Activated T-helper 17 cell treated with anti-CD3 and anti-CD28 coated beads, Interleukin-2, amount 50 U/mL, for 72 hours (primary cell): ENCODE measurements at regions not wholly inside any gene's neighbourhood (a gene's known extent, or its start where the extent isn't known, plus 50 kb on each side); places are given as distances from the start of the nearest gene placed in this dataset.
"Not testable (repeated sequence)": the region's sequence is repeated elsewhere in the genome, so short reads cannot be mapped to it uniquely, and the experiment has no call there.

Experiments used
- ATAC-seq: fragments of 150-1000 bp; cut with Tn5 transposase; replicated peaks from 2 replicates; pipeline ENCODE4 v1.10.0; 2021; ENCODE audit warnings: mild to moderate bottlenecking, moderate library complexity
- H3K27ac Mint-ChIP-seq: one replicate; pipeline ENCODE4 v1.8.0; 2022; ENCODE audit warnings: mixed read lengths
- H3K27me3 Mint-ChIP-seq: one replicate; pipeline ENCODE4 v1.8.0; 2022; ENCODE audit warnings: mixed read lengths
- H3K36me3 Mint-ChIP-seq: one replicate; pipeline ENCODE4 v1.8.0; 2022; ENCODE audit warnings: low read depth, mild to moderate bottlenecking, mixed read lengths
- H3K4me1 Mint-ChIP-seq: one replicate; pipeline ENCODE4 v1.8.0; 2022; ENCODE audit warnings: mixed read lengths
- H3K4me3 Mint-ChIP-seq: one replicate; pipeline ENCODE4 v1.8.0; 2022; ENCODE audit warnings: mild to moderate bottlenecking, mixed read lengths
- H3K9me3 Mint-ChIP-seq: one replicate; pipeline ENCODE4 v1.8.0; 2022; ENCODE audit warnings: mixed read lengths

DNA sequence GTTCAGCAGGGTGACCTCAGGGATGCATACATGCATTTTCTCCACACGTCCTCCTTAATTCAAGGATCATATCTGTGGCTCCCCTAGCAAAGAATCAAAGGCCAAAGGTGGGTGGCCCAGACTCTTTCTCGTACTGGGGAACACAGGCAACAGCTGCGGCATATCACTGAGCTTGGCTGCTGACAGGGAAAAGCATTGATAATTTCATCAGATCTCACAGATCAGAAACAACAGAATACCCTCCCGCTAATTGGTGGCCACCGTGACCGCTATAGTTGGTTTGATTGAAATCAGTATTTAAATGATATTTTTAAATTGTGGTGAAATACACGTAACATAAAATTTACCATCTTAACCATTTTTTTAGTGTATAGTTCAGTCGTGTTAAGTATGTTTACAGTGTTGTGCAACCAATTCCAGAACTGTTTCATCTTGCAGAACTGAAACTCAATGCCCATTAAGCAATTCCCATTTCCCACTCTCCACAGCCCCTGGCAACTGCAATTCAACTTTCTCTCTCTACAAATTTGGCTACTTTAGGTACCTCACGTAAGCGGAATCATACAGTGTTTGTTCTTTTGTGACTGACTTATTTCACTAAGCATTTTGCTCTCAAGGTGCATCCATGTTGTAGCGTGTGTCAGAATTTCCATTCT lies 74.7 kb upstream of the TMEM170B start:
- Mint-ChIP-seq H3K9me3 (no peaks in the 10 kb centered on the region), H3K27me3 (no peaks in the 10 kb centered on the region), H3K4me1 (peaks cover 21% of the 10 kb centered on the region), H3K27ac (no peak overlapping the region), H3K4me3 (no peak overlapping the region), H3K36me3 (no peaks in the 10 kb centered on the region)
- ATAC-seq = no peak

- ATAC-seq = peak; percentile 71
- H3K4me1 Mint-ChIP-seq = peaks cover 21% of the 10 kb centered on the region
- H3K36me3 Mint-ChIP-seq = no peaks in the 10 kb centered on the region
- peak overlapping the region; percentile 93 for H3K27ac Mint-ChIP-seq
- peak overlapping the region; percentile 75 for H3K4me3 Mint-ChIP-seq
- no peaks in the 10 kb centered on the region for H3K9me3 Mint-ChIP-seq
- H3K27me3 Mint-ChIP-seq = no peaks in the 10 kb centered on the region
Measured at GRCh38 chr6:11460837-11461661, 76.5 kb upstream of the TMEM170B start.

GRCh38 chr6:11460001-11460668 lies 77.4 kb upstream of the TMEM170B start:
- ATAC-seq = peak; percentile 82
- peaks cover 21% of the 10 kb centered on the region for H3K4me1 Mint-ChIP-seq
- H3K27me3 Mint-ChIP-seq = no peaks in the 10 kb centered on the region
- H3K4me3 Mint-ChIP-seq = peak overlapping the region; percentile 75
- no peaks in the 10 kb centered on the region for H3K9me3 Mint-ChIP-seq
- no peaks in the 10 kb centered on the region for H3K36me3 Mint-ChIP-seq
- H3K27ac Mint-ChIP-seq = peak overlapping the region; percentile 93

GRCh38 chr6:11459079-11459610 lies 78.4 kb upstream of the TMEM170B start:
- Mint-ChIP-seq H3K27me3 (no peaks in the 10 kb centered on the region), H3K4me3 (peak overlapping the region; percentile 75), H3K9me3 (no peaks in the 10 kb centered on the region), H3K36me3 (no peaks in the 10 kb centered on the region), H3K4me1 (peaks cover 21% of the 10 kb centered on the region), H3K27ac (peak overlapping the region; percentile 93)
- peak; percentile 66 for ATAC-seq

- Mint-ChIP-seq H3K27me3 (no peaks in the 10 kb centered on the region), H3K9me3 (no peaks in the 10 kb centered on the region), H3K4me1 (peaks cover 21% of the 10 kb centered on the region), H3K27ac (no peak overlapping the region), H3K4me3 (no peak overlapping the region), H3K36me3 (no peaks in the 10 kb centered on the region)
- no peak for ATAC-seq
Measured at GRCh38 chr6:11458509-11458908, 79.0 kb upstream of the TMEM170B start.

GRCh38 chr6:11457422-11457821 lies 80.1 kb upstream of the TMEM170B start:
- ATAC-seq = not testable (repeated sequence)

DNA sequence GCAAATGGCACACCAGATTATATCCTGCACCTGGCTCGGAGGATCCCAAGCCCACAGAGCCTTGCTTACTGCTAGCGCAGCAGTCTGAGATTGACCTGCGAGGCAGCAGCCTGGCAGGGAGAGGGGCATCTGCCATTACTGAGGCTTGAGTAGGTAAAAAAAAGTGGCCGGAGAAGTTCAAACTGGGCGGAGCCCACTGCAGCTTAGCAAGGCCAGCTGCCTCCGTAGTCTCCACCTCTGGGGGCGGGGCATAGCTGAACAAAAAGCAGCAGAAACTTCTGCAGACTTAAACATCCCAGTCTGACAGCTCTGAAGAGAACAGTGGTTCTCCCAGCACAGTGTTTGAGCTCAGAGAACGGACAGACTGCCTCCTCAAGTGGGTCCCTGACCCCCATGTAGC lies 85.4 kb upstream of the TMEM170B start:
- H3K4me3 Mint-ChIP-seq, H3K36me3 Mint-ChIP-seq, H3K9me3 Mint-ChIP-seq, H3K4me1 Mint-ChIP-seq, H3K27ac Mint-ChIP-seq, ATAC-seq, H3K27me3 Mint-ChIP-seq: not testable (repeated sequence)

More at GRCh38 chr6:11457422-11457821, 80.1 kb upstream of the TMEM170B start:
- not testable (repeated sequence) for H3K9me3 Mint-ChIP-seq, H3K36me3 Mint-ChIP-seq, H3K4me3 Mint-ChIP-seq, H3K27ac Mint-ChIP-seq, H3K27me3 Mint-ChIP-seq
- H3K4me1 Mint-ChIP-seq = peaks cover 21% of the 10 kb centered on the region

DNA sequence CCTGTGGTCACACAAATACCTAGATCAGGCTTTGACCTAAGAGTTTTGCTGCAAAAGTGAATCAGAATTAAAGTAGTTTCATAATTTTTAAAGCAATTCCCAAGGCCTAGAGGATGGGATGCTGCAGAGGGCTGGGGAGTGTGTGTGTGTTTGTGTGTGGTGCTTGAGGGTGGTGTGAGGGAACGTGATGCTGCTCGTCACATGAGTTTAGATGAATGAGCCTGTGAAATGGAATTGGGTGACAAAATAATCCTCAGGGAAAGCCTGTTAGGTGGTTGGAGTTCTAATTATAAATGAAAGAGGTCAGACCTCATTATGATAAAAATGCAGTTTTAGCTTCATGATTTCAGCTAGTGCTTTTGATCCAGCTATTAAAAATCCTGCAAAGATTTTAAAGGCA lies 87.5 kb upstream of the TMEM170B start:
- Mint-ChIP-seq H3K4me1 (peaks cover 4% of the 10 kb centered on the region), H3K27ac (no peak overlapping the region), H3K9me3 (peaks cover 7% of the 10 kb centered on the region), H3K4me3 (no peak overlapping the region), H3K36me3 (no peaks in the 10 kb centered on the region), H3K27me3 (no peaks in the 10 kb centered on the region)
- ATAC-seq = no peak

- no peak overlapping the region for H3K4me3 Mint-ChIP-seq
- no peak overlapping the region for H3K27ac Mint-ChIP-seq
- peaks cover 7% of the 10 kb centered on the region for H3K9me3 Mint-ChIP-seq
- ATAC-seq = no peak
- no peaks in the 10 kb centered on the region for H3K27me3 Mint-ChIP-seq
- no peaks in the 10 kb centered on the region for H3K36me3 Mint-ChIP-seq
- H3K4me1 Mint-ChIP-seq = peaks cover 4% of the 10 kb centered on the region
Measured at GRCh38 chr6:11449408-11449807, 88.1 kb upstream of the TMEM170B start.

- no peak overlapping the region for H3K27ac Mint-ChIP-seq
- H3K4me3 Mint-ChIP-seq = no peak overlapping the region
Measured at GRCh38 chr6:11448038-11448437, 89.5 kb upstream of the TMEM170B start.

GRCh38 chr6:11447265-11447664 lies 90.3 kb upstream of the TMEM170B start:
- ATAC-seq = peak; percentile 71
- Mint-ChIP-seq H3K4me3 (no peak overlapping the region), H3K9me3 (peaks cover 3% of the 10 kb centered on the region), H3K36me3 (no peaks in the 10 kb centered on the region), H3K27me3 (no peaks in the 10 kb centered on the region), H3K27ac (peak overlapping the region; percentile 59), H3K4me1 (peaks cover 4% of the 10 kb centered on the region)

More at GRCh38 chr6:11448038-11448437, 89.5 kb upstream of the TMEM170B start:
- no peaks in the 10 kb centered on the region for H3K36me3 Mint-ChIP-seq
- H3K9me3 Mint-ChIP-seq = peaks cover 4% of the 10 kb centered on the region
- H3K4me1 Mint-ChIP-seq = peaks cover 4% of the 10 kb centered on the region
- no peaks in the 10 kb centered on the region for H3K27me3 Mint-ChIP-seq
- ATAC-seq = no peak

- H3K27me3 Mint-ChIP-seq = no peaks in the 10 kb centered on the region
- no peaks in the 10 kb centered on the region for H3K36me3 Mint-ChIP-seq
- no peak overlapping the region for H3K27ac Mint-ChIP-seq
- H3K4me1 Mint-ChIP-seq = peaks cover 4% of the 10 kb centered on the region
- no peak overlapping the region for H3K4me3 Mint-ChIP-seq
- H3K9me3 Mint-ChIP-seq = peaks cover 3% of the 10 kb centered on the region
- ATAC-seq = no peak
Measured at GRCh38 chr6:11445146-11445545, 92.4 kb upstream of the TMEM170B start.

DNA sequence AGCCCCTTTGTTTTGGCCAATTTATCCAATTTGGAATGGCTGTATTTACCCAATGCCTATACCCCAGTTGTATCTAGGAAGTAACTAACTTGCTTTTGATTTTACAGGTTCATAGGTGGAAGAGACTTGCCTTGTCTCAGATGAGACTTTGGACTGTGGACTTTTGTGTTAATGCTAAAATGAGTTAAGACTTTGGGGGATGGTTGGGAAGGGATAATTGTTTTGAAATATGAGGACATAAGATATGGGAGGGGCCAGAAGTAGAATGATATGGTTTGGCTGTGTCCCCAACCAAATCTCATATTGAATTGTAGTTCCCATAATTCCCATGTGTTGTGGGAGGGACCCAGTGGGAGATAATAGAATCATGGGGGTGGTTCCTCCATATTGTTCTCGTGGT lies 94.4 kb upstream of the TMEM170B start:
- H3K36me3 Mint-ChIP-seq, H3K4me3 Mint-ChIP-seq, H3K27me3 Mint-ChIP-seq, H3K9me3 Mint-ChIP-seq, ATAC-seq, H3K4me1 Mint-ChIP-seq, H3K27ac Mint-ChIP-seq: not testable (repeated sequence)

- Mint-ChIP-seq H3K27ac (no peak overlapping the region), H3K36me3 (no peaks in the 10 kb centered on the region), H3K9me3 (peaks cover 3% of the 10 kb centered on the region), H3K4me3 (no peak overlapping the region), H3K4me1 (peaks cover 3% of the 10 kb centered on the region), H3K27me3 (no peaks in the 10 kb centered on the region)
- no peak for ATAC-seq
Measured at GRCh38 chr6:11442495-11442894, 95.1 kb upstream of the TMEM170B start.
